ENCODE measurements at regions not wholly inside any gene's neighbourhood (a gene's known extent, or its start where the extent isn't known, plus 50 kb on each side); places are given as distances from the start of the nearest gene placed in this dataset.

DNA sequence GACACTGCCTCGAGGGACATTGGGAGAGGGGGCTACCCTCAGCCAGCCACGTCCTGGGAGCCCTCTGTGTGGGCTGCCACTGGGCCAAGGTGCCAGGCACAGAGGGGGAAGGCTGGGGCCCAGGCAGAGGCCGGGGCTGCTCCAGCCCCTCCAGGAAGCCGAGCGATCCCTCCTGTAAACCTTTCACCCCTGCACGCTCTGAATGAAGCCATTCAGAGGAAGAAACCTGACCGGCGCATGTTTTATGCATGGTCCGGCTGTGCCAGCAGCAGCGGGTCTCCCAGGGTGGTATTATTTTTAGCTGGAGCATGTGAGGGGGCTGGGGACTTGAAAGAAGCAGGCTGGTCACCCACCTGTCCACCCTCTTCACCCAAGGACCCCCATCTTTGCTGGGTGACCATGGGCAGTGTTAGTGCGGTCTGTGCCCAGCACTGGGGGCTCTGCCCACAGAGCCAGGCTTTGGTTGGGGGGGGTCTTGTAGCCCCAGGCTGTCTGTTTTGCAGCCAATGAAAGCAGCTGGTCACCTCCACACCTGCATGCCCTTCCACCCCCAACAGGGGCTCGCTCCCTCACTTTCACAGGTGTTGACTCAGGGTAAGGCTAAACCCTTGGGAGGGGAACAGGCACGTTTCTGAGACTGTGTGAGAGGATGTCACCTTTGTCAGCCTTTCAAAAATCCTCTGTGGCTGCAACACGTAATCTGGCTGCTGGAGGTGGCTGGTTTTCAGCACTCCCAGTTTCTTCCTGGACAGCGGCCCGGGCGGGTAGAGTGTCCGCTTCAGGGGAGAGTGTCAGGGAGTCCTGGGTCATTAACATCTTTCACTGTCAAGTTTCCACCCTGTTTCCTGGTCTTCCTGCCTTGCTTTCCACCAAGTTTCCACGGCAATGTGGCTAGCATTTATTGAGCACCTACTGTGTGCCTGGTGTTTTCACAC lies 77.1 kb upstream of the BRD7 start:
- TF ChIP-seq CTCF (conservative IDR thresholded peaks at IDR 0.05; ENCODE audit: low read length) (no peak), EZH2phosphoT487 (IDR thresholded peaks at IDR 0.05; ENCODE audit: borderline replicate concordance) (no peak)
